Adrenal gland (tissue), 9 donors: ENCODE measurements at regions not wholly inside any gene's neighbourhood (a gene's known extent, or its start where the extent isn't known, plus 50 kb on each side); places are given as distances from the start of the nearest gene placed in this dataset.

ENCODE experiments used
- DNase-seq, 7 donors: peaks; one replicate each; pipeline ENCODE4 v3.0.0-alpha.2; 2019 to 2020
- H3K27ac ChIP-seq, 5 donors: fragments of 200-600 bp; sonication (generic) in 4 of 5; 1 replicate in 3 of 5; 2 replicates in 2 of 5; pipeline versions ENCODE4 v1.5.1 to v1.8.0; 2016 to 2020; ENCODE audit warnings: mild to moderate bottlenecking in 1 of 5
- H3K27me3 ChIP-seq: fragments of 200-600 bp; 2 replicates; pipeline ENCODE4 v1.8.0; 2021
- H3K36me3 ChIP-seq, 2 donors: fragments of 200-600 bp; replicated peaks in 1 of 2; 1 replicate in 1 of 2; 2 replicates in 1 of 2; pipeline versions ENCODE4 v1.5.1 to v1.8.0; 2018 to 2022
- H3K4me1 ChIP-seq, 2 donors: fragments of 200-600 bp; replicated peaks in 1 of 2; 1 replicate in 1 of 2; 2 replicates in 1 of 2; pipeline versions ENCODE4 v1.5.1 to v1.8.0; 2018 to 2021
- H3K4me3 ChIP-seq, 4 donors: fragments of 200-600 bp; sonication (generic) in 3 of 4; one replicate each; pipeline ENCODE4 v1.5.1; 2016 to 2018
- H3K9me3 ChIP-seq, 3 donors: fragments of 200-600 bp; sonication (generic) in 1 of 3; replicated peaks in 1 of 3; 1 replicate in 2 of 3; 2 replicates in 1 of 3; pipeline versions ENCODE4 v1.5.1 to v1.8.0; 2016 to 2021
- POLR2A ChIP-seq, 2 donors: fragments of 450-650 bp; IDR thresholded peaks; one replicate each; pipeline ENCODE4 v1.6.1; 2017; ENCODE audit warnings: antibody characterized with exemption in 2 of 2, mild to moderate bottlenecking in 2 of 2, moderate library complexity in 1 of 2
- WGBS, 4 donors: extraction: QIAGEN DNeasy Blood & Tissue Kit in 2 of 4; methylation state at CpG; one replicate each; pipeline versions ENCODE4 v1.1.5 to v1.1.7; 2013 to 2017; 5-methylcytosine and 5-hydroxymethylcytosine counted together
- intact Hi-C, 2 donors: fragments of 100-400 bp; cut with DNase I; formaldehyde crosslinking; loops; one replicate each; pipeline versions ENCODE4 v1.14.1 to v1.15.0; 2022 to 2023
- TF ChIP-seq, protein P1 (sequence below), 6 experiments: fragments of 450-650 bp in 4 of 6; fragments of 200-600 bp in 2 of 6; sonication (generic) in 1 of 6; IDR thresholded peaks; 1 replicate in 5 of 6; 2 replicates in 1 of 6; pipeline versions ENCODE4 v1.5.1 to v1.8.0; 2016 to 2021; ENCODE audit warnings: antibody characterized with exemption in 6 of 6, mild to moderate bottlenecking in 2 of 6, moderate library complexity in 1 of 6
- donor health status: healthy with polysubstance abuse.
- donor health status: Bipolar disorder and iron deficiency.
- donor health status: DM: yes; HTN: yes; CAD: no.
- donor health status: DM: no; HTN: no; CAD: no.
- donor health status: DM: no; HTN: no; CAD: no.

DNA sequence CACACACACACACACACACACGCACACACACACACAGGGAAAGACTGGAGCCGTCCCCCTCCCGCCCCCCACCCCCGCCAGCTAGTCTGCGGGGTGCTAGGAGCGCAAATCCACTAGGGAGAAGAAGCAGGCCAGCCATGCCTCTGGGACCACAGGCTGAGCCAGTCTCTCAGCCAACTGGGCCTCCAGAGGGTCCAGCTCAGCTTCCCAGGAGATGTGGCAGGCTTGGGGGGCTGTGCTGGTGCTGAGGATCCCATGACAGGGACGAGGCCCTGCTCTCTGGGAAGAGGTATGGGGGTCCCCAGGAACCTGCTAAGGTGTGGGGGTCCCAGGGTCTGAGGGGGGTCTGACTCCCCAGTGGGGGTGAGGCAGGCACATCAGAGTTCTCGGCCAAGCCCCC, 133.5 kb downstream of the NCOR2 start:
- WGBS, 4 donors, result 73 to 91% (median 85%) methylated on average over 4 to 8 of the region's 8 CpGs
- intact Hi-C loops, result no loop called here
- Histone ChIP-seq H3K27ac (peak overlapping the region in 2 of 5 donors; percentile 38 to 75), H3K36me3 (peaks cover 0 to 20% of the 10 kb centered on the region in 2 donors), H3K4me3 (no peak overlapping the region), H3K27me3 (no peaks in the 10 kb centered on the region), H3K9me3 (no peaks in the 10 kb centered on the region), H3K4me1 (peaks cover 2 to 25% of the 10 kb centered on the region in 2 donors)
- no peak for DNase-seq
- no peak for TF ChIP-seq POLR2A (IDR thresholded peaks at IDR 0.05)
- TF ChIP-seq, protein P1, sequence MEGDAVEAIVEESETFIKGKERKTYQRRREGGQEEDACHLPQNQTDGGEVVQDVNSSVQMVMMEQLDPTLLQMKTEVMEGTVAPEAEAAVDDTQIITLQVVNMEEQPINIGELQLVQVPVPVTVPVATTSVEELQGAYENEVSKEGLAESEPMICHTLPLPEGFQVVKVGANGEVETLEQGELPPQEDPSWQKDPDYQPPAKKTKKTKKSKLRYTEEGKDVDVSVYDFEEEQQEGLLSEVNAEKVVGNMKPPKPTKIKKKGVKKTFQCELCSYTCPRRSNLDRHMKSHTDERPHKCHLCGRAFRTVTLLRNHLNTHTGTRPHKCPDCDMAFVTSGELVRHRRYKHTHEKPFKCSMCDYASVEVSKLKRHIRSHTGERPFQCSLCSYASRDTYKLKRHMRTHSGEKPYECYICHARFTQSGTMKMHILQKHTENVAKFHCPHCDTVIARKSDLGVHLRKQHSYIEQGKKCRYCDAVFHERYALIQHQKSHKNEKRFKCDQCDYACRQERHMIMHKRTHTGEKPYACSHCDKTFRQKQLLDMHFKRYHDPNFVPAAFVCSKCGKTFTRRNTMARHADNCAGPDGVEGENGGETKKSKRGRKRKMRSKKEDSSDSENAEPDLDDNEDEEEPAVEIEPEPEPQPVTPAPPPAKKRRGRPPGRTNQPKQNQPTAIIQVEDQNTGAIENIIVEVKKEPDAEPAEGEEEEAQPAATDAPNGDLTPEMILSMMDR (IDR thresholded peaks at IDR 0.05), result no peak

DNA sequence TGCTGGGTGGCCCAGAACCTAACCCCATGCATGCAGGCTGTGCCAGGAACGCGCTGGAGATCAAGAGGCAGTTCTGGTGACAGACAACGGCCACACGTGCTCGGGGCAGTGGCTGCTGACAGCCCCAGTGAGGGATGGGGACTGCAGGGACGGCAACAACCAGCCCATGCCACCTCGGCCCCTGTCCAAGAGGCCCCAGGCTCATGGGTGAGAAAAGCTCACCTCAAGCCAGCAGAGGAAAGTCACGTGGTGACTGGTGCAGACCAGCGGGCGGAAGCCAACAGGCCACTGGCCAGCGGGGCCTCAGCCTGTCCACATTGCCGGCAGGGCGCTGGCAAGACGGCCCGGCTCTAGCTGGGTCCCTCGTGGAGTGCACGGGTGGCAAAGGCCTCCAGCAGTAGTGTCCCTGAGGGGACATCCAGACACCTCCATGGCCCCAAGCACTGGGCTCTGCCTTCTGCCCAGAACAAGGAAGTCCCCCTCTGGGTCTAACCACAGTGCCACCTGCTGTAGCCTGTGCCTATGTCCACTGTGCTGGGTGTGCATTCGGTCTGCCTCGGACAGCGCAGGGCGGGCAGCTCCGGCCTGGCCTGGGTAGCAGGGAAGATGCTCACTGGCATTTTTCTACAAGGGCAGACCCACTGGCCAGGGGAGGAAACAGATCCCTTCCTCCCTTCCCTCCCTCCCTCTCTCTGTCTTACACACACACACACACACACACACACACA, 134.1 kb downstream of the NCOR2 start:
- Histone ChIP-seq H3K36me3 (peaks cover 0 to 20% of the 10 kb centered on the region in 2 donors), H3K4me1 (peaks cover 8 to 31% of the 10 kb centered on the region in 2 donors)
- intact Hi-C loops, result no loop called here

DNA sequence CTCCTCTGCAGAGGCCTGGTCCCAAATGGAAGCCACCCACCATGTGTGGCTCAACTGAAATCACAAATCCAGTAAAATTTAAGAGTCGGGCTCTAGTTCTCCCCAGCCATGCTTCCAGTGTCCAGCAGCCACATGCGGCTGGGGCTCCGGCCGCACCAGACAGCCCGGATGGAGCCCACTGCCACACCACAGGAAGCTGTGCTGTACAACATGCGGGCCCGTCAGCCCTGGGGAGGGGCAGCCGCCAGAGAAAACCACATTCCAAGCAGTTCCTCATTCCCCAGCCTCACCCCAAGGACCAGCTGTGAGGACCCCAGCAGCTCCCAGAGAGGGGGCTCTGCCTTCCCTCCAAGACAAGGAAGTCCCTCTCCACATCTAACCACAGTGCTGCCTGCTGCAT, 135.0 kb downstream of the NCOR2 start:
- H3K4me1 ChIP-seq, result peaks cover 17 to 39% of the 10 kb centered on the region in 2 donors
- no peak for TF ChIP-seq POLR2A (IDR thresholded peaks at IDR 0.05)
- intact Hi-C loops, result no loop called here
- H3K27me3 ChIP-seq, result no peaks in the 10 kb centered on the region
- DNase-seq, result peak in 5 of 7 donors; percentile 51 to 79 (median 65)
- H3K9me3 ChIP-seq, result no peaks in the 10 kb centered on the region
- WGBS, 4 donors, result 40 to 70% (median 63%) methylated on average over 1 to 8 of the region's 8 CpGs; no CpG with 5 or more reads in 1 of the 4 donors
- H3K4me3 ChIP-seq, result no peak overlapping the region
- H3K36me3 ChIP-seq, result peaks cover 0 to 20% of the 10 kb centered on the region in 2 donors
- H3K27ac ChIP-seq, result peak overlapping the region in 2 of 5 donors; percentile 60 to 75

More for the DNA sequence above, 134.1 kb downstream of the NCOR2 start:
- Histone ChIP-seq H3K27me3 (no peaks in the 10 kb centered on the region), H3K9me3 (no peaks in the 10 kb centered on the region), H3K4me3 (no peak overlapping the region), H3K27ac (peak overlapping the region in 3 of 5 donors; percentile 11 to 75 (median 60))
- DNase-seq, result peak; percentile 63 to 94 (median 80)
- WGBS, 4 donors, result 49 to 55% (median 54%) methylated on average over 7 to 22 of the region's 22 CpGs; no CpG with 5 or more reads in 1 of the 4 donors
- no peak for TF ChIP-seq POLR2A (IDR thresholded peaks at IDR 0.05)
- TF ChIP-seq, protein P1 (IDR thresholded peaks at IDR 0.05), result no peak

DNA sequence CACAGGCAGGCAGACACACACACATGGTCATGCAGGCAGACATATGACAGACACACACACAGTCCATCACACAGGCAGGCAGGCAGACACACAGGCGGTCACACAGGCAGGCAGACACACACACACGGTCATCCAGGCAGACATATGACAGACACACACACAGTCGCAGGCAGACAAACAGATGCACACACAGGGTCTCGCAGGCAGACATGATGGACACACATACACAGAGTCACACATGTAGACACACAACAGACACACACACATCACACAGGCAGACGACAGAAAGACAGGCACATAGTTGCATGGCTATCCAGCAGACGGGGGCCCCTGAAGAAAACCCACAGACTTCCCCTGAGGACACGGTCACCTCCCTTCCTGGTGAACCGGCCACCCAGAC, 135.4 kb downstream of the NCOR2 start:
- Histone ChIP-seq H3K4me3 (no peak overlapping the region), H3K27ac (peak overlapping the region in 2 of 5 donors; percentile 60 to 75), H3K36me3 (peaks cover 0 to 20% of the 10 kb centered on the region in 2 donors), H3K4me1 (peaks cover 21 to 43% of the 10 kb centered on the region in 2 donors), H3K9me3 (no peaks in the 10 kb centered on the region), H3K27me3 (no peaks in the 10 kb centered on the region)
- no peak for TF ChIP-seq POLR2A (IDR thresholded peaks at IDR 0.05)
- TF ChIP-seq, protein P1 (IDR thresholded peaks at IDR 0.05), result no peak
- intact Hi-C loops, result no loop called here
- DNase-seq, result no peak
- 71 to 77% (median 74%) methylated on average over 6 to 8 of the region's 8 CpGs for WGBS, 4 donors
